ENCODE measurements at regions not wholly inside any gene's neighbourhood (a gene's known extent, or its start where the extent isn't known, plus 50 kb on each side); places are given as distances from the start of the nearest gene placed in this dataset.

- DNase-seq: no peak
Observed at GRCh38 chr4:8696369-8697127, 104.0 kb downstream of the CPZ start.

- DNase-seq: no peak
Observed at GRCh38 chr4:8695237-8696219, 103.0 kb downstream of the CPZ start.

GRCh38 chr4:8694651-8695151 lies 102.1 kb downstream of the CPZ start:
- DNase-seq: no peak

- DNase-seq: no peak
Observed at GRCh38 chr4:8694226-8694625, 101.7 kb downstream of the CPZ start.

GRCh38 chr4:8691151-8691775 lies 98.7 kb downstream of the CPZ start:
- no peak for DNase-seq

GRCh38 chr4:8690216-8691150 lies 97.9 kb downstream of the CPZ start:
- DNase-seq: no peak

GRCh38 chr4:8689741-8690140 lies 97.2 kb downstream of the CPZ start:
- DNase-seq: no peak

GRCh38 chr4:8688908-8689445 lies 96.4 kb downstream of the CPZ start:
- DNase-seq: no peak

- DNase-seq: peak; percentile 59
Observed at GRCh38 chr4:8688041-8688907, 95.7 kb downstream of the CPZ start.

- no peak for DNase-seq
Observed at GRCh38 chr4:8687083-8687482, 94.5 kb downstream of the CPZ start.

- DNase-seq: no peak
Observed at GRCh38 chr4:8685831-8686230, 93.3 kb downstream of the CPZ start.

- DNase-seq: no peak
Observed at GRCh38 chr4:8683462-8683861, 90.9 kb downstream of the CPZ start.

GRCh38 chr4:8682725-8683124 lies 90.2 kb downstream of the CPZ start:
- DNase-seq: no peak

GRCh38 chr4:8682296-8682695 lies 89.7 kb downstream of the CPZ start:
- DNase-seq: no peak

GRCh38 chr4:8681391-8681790 lies 88.8 kb downstream of the CPZ start:
- DNase-seq: no peak

- DNase-seq: no peak
Observed at GRCh38 chr4:8679032-8679431, 86.5 kb downstream of the CPZ start.

GRCh38 chr4:8676676-8677075 lies 84.1 kb downstream of the CPZ start:
- DNase-seq: no peak

- no peak for DNase-seq
Observed at GRCh38 chr4:8675906-8676305, 83.3 kb downstream of the CPZ start.

- peak; percentile 46 for DNase-seq
Observed at GRCh38 chr4:8675383-8675782, 82.8 kb downstream of the CPZ start.

- DNase-seq: no peak
Observed at GRCh38 chr4:8674311-8674885, 81.8 kb downstream of the CPZ start.
